ENCODE measurements at regions not wholly inside any gene's neighbourhood (a gene's known extent, or its start where the extent isn't known, plus 50 kb on each side); places are given as distances from the start of the nearest gene placed in this dataset.

DNA sequence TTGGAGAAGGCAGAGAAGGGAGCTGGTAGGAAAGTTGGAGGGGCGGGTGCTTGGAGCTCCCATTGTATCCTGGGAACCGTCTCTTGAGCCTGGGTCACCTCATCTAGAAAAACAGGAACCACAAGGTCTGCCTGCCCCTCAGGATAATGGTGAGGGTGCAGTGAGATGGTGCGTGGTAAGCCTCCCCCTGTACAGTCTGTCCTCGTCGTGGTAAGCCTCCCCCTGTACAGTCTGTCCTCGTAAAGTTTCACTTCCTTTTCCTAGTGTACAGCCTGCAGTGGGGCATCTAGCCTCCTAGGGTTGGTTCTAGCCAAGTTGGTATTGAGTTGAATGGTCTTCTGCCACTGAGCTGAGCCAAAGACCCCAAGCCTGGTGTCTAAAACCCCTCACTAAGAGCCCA is 66.5 kb upstream of the IGSF21 start:
- Histone ChIP-seq H3K4me3 (ENCODE audit: low read depth, low read length) (no peak overlapping the region), H3K4me2 (ENCODE audit: low read length) (no peak overlapping the region), H3K9ac (no peak overlapping the region), H3K27me3 (ENCODE audit: control insufficient read depth, insufficient read depth, low read length) (no peaks in the 10 kb centered on the region), H3K36me3 (ENCODE audit: control insufficient read depth, insufficient read depth, low read length) (no peaks in the 10 kb centered on the region), H3K9me3 (ENCODE audit: control insufficient read depth, low read length) (no peaks in the 10 kb centered on the region), H3K79me2 (no peaks in the 10 kb centered on the region), H3K4me1 (no peaks in the 10 kb centered on the region), H2AFZ (no peak overlapping the region), H3K27ac (no peak overlapping the region)
- TF ChIP-seq, protein P1, sequence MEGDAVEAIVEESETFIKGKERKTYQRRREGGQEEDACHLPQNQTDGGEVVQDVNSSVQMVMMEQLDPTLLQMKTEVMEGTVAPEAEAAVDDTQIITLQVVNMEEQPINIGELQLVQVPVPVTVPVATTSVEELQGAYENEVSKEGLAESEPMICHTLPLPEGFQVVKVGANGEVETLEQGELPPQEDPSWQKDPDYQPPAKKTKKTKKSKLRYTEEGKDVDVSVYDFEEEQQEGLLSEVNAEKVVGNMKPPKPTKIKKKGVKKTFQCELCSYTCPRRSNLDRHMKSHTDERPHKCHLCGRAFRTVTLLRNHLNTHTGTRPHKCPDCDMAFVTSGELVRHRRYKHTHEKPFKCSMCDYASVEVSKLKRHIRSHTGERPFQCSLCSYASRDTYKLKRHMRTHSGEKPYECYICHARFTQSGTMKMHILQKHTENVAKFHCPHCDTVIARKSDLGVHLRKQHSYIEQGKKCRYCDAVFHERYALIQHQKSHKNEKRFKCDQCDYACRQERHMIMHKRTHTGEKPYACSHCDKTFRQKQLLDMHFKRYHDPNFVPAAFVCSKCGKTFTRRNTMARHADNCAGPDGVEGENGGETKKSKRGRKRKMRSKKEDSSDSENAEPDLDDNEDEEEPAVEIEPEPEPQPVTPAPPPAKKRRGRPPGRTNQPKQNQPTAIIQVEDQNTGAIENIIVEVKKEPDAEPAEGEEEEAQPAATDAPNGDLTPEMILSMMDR (IDR thresholded peaks at IDR 0.05): no peak

DNA sequence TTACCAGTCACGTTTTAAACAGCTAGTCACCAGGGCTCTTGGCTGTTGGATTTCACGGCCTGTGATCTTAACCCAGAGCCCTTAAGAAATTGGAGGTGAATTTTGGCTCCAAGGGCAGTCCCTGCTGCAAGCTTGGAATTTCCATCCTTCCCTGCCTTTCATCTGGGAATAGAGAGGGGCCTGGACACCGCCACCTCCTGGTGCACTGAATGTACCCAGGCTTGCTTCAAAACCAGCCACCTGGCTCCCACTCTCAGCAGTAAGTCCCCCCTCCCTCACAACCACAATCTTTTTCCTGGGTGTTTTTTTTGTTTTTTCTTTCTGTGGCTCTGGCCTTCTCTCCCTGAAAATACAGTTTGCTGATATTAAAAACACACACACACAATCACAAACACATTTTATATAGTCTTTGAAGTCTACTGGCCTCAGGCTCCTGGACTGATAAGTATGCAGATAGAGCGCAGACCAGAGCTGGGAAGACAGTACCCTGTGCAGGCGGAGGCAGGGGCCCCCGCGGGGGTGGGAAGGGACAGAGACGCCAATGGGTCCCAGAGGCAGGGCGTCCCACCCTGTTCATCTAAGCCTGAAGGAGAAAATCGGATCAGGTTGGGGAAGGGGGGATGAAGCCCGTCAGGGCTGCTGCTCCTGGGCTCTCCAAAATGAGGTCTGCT is 65.8 kb upstream of the IGSF21 start:
- TF ChIP-seq, protein P1 (IDR thresholded peaks at IDR 0.05): no peak
- H3K79me2 ChIP-seq: no peaks in the 10 kb centered on the region
- no peak overlapping the region for H3K4me2 ChIP-seq (ENCODE audit: low read length)
- H3K4me1 ChIP-seq: no peaks in the 10 kb centered on the region
- no peaks in the 10 kb centered on the region for H3K27me3 ChIP-seq (ENCODE audit: control insufficient read depth, insufficient read depth, low read length)
- H3K27ac ChIP-seq: no peak overlapping the region
- no peaks in the 10 kb centered on the region for H3K9me3 ChIP-seq (ENCODE audit: control insufficient read depth, low read length)
- no peak overlapping the region for H3K9ac ChIP-seq
- no peak overlapping the region for H2AFZ ChIP-seq
- H3K36me3 ChIP-seq (ENCODE audit: control insufficient read depth, insufficient read depth, low read length): no peaks in the 10 kb centered on the region
- H3K4me3 ChIP-seq (ENCODE audit: low read depth, low read length): no peak overlapping the region

DNA sequence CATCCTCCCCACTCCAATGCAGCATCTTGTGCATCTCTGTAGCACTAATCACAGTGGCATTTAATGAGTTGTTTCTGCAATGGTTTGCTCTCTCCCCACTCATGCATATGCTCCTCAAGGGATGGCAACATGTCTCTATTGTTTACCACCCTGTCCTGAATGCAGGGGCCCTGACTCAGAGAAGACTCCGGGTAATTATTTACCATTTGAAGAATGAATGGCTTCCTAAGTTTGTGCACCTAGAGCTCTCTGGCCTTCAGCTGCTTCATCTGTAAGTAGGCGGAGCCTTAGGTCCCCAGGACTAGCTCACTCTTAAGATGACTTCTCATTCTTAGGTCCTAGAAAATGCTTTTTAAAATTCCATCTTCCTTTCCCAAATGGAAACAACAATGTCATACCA is 63.7 kb upstream of the IGSF21 start:
- no peaks in the 10 kb centered on the region for H3K36me3 ChIP-seq (ENCODE audit: control insufficient read depth, insufficient read depth, low read length)
- H3K27ac ChIP-seq: no peak overlapping the region
- H2AFZ ChIP-seq: no peak overlapping the region
- TF ChIP-seq, protein P1 (IDR thresholded peaks at IDR 0.05): no peak
- H3K27me3 ChIP-seq (ENCODE audit: control insufficient read depth, insufficient read depth, low read length): no peaks in the 10 kb centered on the region
- H3K9ac ChIP-seq: no peak overlapping the region
- H3K4me2 ChIP-seq (ENCODE audit: low read length): no peak overlapping the region
- H3K9me3 ChIP-seq (ENCODE audit: control insufficient read depth, low read length): no peaks in the 10 kb centered on the region
- H3K79me2 ChIP-seq: no peaks in the 10 kb centered on the region
- H3K4me1 ChIP-seq: no peaks in the 10 kb centered on the region
- no peak overlapping the region for H3K4me3 ChIP-seq (ENCODE audit: low read depth, low read length)

DNA sequence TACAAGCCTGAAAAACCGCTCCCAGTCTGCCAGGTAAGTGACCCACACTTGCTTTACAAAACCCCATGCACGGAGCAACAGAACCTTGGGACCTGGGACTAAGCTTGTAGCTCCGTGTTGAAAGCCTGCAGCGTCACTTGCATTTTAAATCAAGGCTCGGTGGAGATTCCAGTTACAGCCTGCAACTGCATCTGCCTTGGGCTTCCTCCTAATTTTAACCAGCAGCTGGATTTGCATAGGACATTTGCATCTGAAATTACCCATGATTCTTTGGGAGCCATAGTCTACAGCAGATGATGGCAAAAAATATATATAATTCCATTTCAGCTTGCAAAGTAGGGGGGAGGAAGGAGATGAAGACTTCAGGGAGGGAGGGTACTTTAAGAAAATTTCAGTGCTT is 62.4 kb upstream of the IGSF21 start:
- H3K79me2 ChIP-seq: no peaks in the 10 kb centered on the region
- no peak overlapping the region for H3K9ac ChIP-seq
- no peak overlapping the region for H3K27ac ChIP-seq
- no peaks in the 10 kb centered on the region for H3K9me3 ChIP-seq (ENCODE audit: control insufficient read depth, low read length)
- H2AFZ ChIP-seq: no peak overlapping the region
- TF ChIP-seq, protein P1 (IDR thresholded peaks at IDR 0.05): no peak
- no peaks in the 10 kb centered on the region for H3K27me3 ChIP-seq (ENCODE audit: control insufficient read depth, insufficient read depth, low read length)
- no peak overlapping the region for H3K4me2 ChIP-seq (ENCODE audit: low read length)
- H3K36me3 ChIP-seq (ENCODE audit: control insufficient read depth, insufficient read depth, low read length): no peaks in the 10 kb centered on the region
- H3K4me1 ChIP-seq: no peaks in the 10 kb centered on the region
- no peak overlapping the region for H3K4me3 ChIP-seq (ENCODE audit: low read depth, low read length)

DNA sequence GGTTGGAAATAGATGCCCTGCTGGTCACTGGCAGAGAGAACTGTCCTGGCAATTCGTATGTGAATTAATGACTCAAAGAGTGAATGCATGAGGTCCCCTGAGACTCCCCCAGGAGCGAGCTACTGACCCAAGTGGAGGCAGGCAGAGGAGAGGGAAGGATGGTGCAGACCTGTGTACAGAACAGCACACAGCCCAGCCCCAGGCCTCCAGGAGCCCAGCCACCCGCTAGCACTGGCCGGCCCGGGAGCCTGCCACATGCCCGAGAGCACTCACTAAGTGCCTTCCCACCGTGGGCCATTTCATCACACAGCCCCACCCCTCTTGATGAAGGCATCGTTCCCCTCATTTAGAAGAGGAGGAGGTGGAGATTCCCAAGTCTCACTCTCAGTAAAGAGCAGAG is 62.0 kb upstream of the IGSF21 start:
- TF ChIP-seq, protein P1 (IDR thresholded peaks at IDR 0.05): no peak
- H3K36me3 ChIP-seq (ENCODE audit: control insufficient read depth, insufficient read depth, low read length): no peaks in the 10 kb centered on the region

More for the DNA sequence above, 62.0 kb upstream of the IGSF21 start:
- Histone ChIP-seq H3K27ac (no peak overlapping the region), H3K4me3 (ENCODE audit: low read depth, low read length) (no peak overlapping the region), H3K27me3 (ENCODE audit: control insufficient read depth, insufficient read depth, low read length) (no peaks in the 10 kb centered on the region), H3K9me3 (ENCODE audit: control insufficient read depth, low read length) (no peaks in the 10 kb centered on the region), H3K9ac (no peak overlapping the region), H3K4me2 (ENCODE audit: low read length) (no peak overlapping the region), H3K79me2 (no peaks in the 10 kb centered on the region), H3K4me1 (no peaks in the 10 kb centered on the region), H2AFZ (no peak overlapping the region)

Data from parathyroid adenoma (tissue), 2 donors.